GF-D8 (cell line): ENCODE measurements at regions not wholly inside any gene's neighbourhood (a gene's known extent, or its start where the extent isn't known, plus 50 kb on each side); places are given as distances from the start of the nearest gene placed in this dataset.

Source experiments
- DNase-seq: peaks from one replicate; lab custom pipeline; 2025; lab: John Stamatoyannopoulos, UW

- DNase-seq, result no peak
These were observed 206.8 kb downstream of the ZNF326 start for GRCh38 chr1:90201467-90202358.

GRCh38 chr1:90200646-90201205 lies 205.8 kb downstream of the ZNF326 start:
- no peak for DNase-seq

DNA sequence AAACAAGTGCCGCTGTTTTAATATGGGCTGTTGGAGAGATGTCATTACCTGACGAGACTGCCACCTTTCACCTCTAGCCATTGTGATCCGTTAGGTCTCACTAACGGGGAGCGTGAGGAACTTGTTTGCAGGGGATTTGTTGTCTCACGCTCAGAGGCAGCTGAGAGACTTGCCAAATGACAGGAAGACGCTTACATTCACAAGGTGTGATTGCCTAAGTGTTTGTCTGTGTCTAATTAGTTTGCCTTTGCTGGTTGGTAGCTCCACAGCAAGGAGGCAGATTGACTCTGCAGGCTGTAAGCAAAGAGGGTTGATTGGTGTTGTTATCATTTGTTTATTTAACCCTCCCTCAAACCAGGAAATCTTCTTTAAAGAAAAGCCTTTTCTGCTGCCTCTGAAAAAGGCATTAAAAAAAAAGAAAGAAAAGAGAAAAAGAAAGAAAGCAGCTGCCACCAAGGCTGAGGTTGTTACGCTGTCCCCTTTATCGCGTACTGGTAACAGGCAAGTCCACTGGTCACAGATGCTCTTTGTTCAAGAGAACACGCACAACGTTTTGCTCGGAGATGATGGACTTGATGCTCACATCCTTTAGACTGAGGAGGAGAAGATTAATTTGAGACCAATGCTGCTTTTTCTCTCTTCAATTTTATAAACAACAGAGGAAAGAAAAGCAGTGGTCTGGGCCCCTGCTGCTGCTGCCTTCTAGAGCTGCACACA lies 203.9 kb downstream of the ZNF326 start:
- no peak for DNase-seq

DNA sequence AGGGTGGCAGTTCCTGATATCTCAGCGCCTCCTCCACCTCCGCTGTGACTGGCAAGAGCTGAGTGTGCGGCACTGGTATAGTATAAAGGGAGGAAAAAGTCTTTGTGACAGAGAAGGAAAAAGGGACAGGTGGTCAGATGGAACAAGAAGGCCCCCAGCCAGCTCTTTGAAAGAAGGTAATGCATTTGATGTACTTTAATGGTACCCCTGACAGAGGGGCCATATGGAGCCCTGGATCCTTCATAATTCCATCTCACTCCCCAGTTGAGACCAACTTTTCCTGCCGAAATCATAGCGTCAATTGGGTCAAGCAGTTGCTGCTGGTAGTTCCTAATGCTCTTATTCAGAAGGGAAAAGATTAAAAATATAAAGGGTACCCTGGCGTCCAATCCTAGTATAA lies 198.2 kb downstream of the ZNF326 start:
- no peak for DNase-seq

DNA sequence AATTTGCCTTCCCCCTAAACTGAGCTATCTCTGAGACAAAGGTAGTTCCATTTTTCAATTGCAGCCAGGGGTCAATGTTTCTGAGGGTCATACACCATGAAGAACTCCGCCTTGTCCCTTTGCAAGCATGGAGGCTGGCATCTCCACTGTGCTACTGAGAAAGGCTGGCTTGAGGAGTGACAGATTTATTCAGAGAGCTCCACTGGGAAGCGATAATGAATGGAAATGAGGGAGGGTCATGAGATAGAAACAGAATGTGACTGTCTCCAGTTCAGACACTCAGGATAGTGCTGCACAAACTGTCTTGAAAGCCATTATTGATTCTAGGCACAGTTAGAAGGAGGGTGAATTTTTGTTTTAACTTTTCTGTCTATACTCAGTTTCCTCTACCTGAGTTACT lies 197.5 kb downstream of the ZNF326 start:
- no peak for DNase-seq

DNA sequence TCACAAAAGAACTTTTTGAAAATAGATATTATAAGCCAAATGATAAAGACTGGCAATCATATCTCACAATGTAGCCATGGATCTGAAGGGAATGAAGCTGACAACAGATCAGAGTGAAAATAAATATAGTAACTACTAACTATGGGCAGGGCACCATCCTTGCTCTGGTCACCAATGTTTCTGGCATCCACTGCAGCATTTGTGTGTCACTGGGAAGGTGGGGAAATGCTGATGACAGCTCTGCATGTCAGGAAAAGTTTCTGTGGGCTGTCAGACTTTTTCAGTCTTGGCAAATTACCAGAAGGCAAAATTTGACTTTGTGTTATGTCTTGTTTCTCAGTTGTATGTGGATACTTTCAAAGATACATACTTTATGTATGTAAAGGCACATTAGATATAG lies 195.6 kb downstream of the ZNF326 start:
- DNase-seq, result no peak

DNA sequence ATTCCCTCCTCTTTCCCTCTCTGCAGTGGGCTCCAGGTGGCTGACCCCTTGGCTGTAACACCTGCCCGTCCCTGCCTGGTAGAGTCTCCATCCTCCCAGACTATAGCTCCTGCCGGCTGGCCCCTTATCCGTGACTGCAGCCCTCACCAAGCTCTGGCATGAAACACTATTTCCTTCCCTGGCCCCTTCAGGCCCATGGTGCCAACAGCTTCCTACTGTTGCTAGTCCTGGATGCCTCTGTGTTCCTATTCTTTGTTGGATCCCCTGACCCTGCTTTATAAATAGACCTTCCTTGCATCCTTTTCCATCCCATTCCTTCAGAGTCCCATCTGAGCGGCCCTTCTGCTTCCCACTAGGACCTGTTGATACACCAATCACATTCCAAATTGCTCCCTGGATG lies 195.0 kb downstream of the ZNF326 start:
- no peak for DNase-seq

GRCh38 chr1:90187323-90187585 lies 192.3 kb downstream of the ZNF326 start:
- no peak for DNase-seq

- DNase-seq, result no peak
These were observed 191.8 kb downstream of the ZNF326 start for GRCh38 chr1:90186506-90187322.

DNA sequence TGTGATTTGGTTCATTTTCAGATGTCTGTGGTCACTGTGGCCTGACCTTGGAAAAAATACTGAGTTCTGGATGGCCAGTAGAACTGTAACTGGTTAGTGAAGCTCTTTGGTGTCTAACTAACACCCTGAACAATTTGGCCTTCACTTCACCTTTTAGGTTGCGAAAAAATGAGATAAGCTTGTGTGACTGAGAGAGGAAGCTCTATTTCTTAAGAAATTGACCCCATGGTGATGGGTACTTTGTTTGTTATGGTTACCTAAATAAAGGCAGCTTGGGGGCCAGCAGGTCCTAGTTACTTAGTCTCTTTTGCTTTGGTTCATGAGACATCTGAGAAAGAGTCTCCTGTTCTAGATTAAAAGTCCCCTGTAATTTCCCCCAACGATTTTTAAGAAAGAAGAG lies 181.6 kb downstream of the ZNF326 start:
- DNase-seq, result no peak

GRCh38 chr1:90175490-90176167 lies 180.7 kb downstream of the ZNF326 start:
- no peak for DNase-seq

DNA sequence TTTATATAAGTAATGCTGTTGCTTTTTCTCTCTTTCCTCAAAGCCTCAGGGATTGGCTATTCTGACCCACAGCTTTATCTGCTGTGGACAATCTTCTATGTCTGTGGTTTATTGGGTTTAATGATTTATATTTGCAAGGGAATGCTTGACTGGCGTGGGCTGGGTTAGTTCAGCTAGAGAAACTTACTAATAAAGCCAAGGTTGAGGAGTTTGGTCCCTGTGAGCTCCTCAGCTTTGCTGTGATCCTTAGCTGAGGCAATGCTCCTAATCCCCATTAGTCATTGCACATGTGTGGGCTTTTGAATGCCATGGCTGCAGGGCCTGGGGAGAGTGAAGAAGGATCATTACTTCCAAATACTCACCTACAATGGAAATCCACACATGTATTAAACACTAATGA lies 179.3 kb downstream of the ZNF326 start:
- no peak for DNase-seq

- no peak for DNase-seq
These were observed 167.3 kb downstream of the ZNF326 start for GRCh38 chr1:90162216-90162615.

- DNase-seq, result no peak
These were observed 166.7 kb downstream of the ZNF326 start for GRCh38 chr1:90161625-90162024.

- DNase-seq, result no peak
These were observed 161.0 kb downstream of the ZNF326 start for GRCh38 chr1:90155721-90156487.

- no peak for DNase-seq
These were observed 159.8 kb downstream of the ZNF326 start for GRCh38 chr1:90154711-90155110.

- DNase-seq, result no peak
These were observed 154.2 kb downstream of the ZNF326 start for GRCh38 chr1:90149101-90149500.

DNA sequence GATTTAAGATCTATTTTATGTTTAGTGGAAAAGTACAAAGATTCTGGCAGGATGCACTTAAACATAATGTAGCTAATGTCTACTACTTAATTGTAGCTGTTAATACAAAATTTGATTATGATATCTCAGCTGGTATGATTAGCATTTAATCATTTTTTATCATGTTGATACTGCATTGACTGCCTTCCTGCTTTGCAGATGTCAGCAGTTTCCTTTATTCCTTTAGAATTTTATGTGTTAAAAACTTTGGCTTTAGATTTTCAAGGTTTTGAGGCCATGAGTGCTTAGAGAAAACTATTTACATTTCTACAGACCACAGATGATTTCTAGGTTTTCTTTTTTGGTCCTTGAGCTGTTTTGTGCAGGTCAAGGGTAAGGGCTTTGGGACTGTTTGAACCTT lies 152.2 kb downstream of the ZNF326 start:
- DNase-seq, result no peak

GRCh38 chr1:90144820-90145219 lies 149.9 kb downstream of the ZNF326 start:
- DNase-seq, result no peak

GRCh38 chr1:90143591-90143990 lies 148.7 kb downstream of the ZNF326 start:
- no peak for DNase-seq

DNA sequence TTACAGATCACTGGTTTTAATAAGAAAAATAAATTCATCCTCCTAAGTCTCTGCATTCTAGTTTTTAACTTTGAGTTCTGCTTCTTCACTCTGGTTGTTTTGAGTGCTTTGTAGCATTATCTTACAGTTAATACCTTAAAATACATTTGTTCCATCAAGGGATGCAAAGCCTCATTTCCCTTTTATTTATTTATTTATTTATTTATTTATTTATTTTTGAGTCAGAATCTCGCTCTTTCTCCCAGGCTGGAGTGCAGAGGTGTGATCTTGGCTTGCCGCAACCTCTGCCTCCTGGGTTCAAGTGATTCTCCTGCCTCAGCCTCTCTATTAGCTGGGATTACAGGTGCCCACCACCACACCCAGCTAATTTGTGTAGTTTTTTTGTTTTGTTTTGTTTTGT lies 147.8 kb downstream of the ZNF326 start:
- no peak for DNase-seq
